Activated naive CD4-positive, alpha-beta T cell treated with anti-CD3 and anti-CD28 coated beads, Interleukin-2, amount 10 ng/mL, durations not matched to agents 7 days and 5 days (primary cell): ENCODE measurements at regions not wholly inside any gene's neighbourhood (a gene's known extent, or its start where the extent isn't known, plus 50 kb on each side); places are given as distances from the start of the nearest gene placed in this dataset.

Experiments used
- CTCF ChIA-PET: fragments of 350-600 bp; sonication (Branson Sonifier 250); formaldehyde crosslinking; loops from one replicate; lab custom pipeline; 2021; ENCODE audit warnings: antibody characterized with exemption; lab: Charles Lee
- DNase-seq: peaks from one replicate; pipeline ENCODE4 v3.0.0-alpha.2; 2020
- H3K27ac Mint-ChIP-seq: one replicate; pipeline ENCODE4 v1.8.0; 2021; ENCODE audit warnings: mild to moderate bottlenecking, moderate library complexity, mixed read lengths
- H3K27me3 Mint-ChIP-seq: one replicate; pipeline ENCODE4 v1.8.0; 2021; ENCODE audit warnings: mild to moderate bottlenecking, mixed read lengths
- H3K36me3 Mint-ChIP-seq: one replicate; pipeline ENCODE4 v1.8.0; 2021; ENCODE audit warnings: mixed read lengths
- H3K4me1 Mint-ChIP-seq: one replicate; pipeline ENCODE4 v1.8.0; 2021; ENCODE audit warnings: mixed read lengths
- H3K4me3 Mint-ChIP-seq: one replicate; pipeline ENCODE4 v1.8.0; 2021; ENCODE audit warnings: mild to moderate bottlenecking, moderate library complexity, mixed read lengths
- H3K9me3 Mint-ChIP-seq: one replicate; pipeline ENCODE4 v1.8.0; 2021; ENCODE audit warnings: mixed read lengths

DNA sequence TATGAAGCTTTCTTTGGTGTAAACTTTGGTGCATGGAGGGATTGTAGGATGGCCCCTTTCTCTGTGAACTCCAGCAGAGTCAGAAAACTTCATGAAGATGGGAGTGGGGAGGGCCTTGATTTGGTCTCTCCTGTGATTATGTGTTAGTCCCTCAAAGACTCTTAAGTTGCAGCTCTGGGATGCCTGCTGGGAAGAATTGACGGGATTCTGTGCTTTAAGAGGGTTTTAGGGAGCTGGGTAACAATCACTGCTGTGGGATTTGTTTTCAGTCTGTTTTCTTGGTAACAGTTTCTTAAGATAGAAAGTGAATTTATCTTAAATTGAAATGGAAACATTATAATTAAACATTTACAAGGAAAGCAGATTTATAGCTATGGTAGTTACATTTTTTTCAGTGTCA, 378.1 kb downstream of the AACS start:
- Mint-ChIP-seq H3K27me3 (no peaks in the 10 kb centered on the region), H3K4me3 (no peak overlapping the region), H3K9me3 (no peaks in the 10 kb centered on the region), H3K4me1 (no peaks in the 10 kb centered on the region), H3K36me3 (no peaks in the 10 kb centered on the region), H3K27ac (no peak overlapping the region)
- no peak for DNase-seq
- CTCF ChIA-PET, result no interaction called here

DNA sequence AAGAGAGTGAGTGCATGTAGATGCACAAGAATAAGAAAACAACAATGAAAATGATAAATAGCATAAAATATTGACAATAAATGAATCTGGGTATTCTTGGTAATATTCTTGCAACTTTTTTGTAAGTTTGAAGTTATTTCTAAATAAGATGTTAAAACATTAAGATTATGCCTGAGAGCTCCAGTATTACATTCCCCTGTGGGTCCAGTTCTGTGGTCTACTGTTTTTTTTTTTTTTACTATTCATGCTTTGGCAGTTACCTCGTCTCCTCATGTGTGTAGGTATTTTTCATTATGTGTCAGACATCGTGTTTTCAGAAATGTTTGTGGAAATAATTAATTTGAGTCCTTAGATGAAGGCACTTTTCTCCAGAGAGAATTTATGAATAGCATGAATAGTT, 386.2 kb downstream of the AACS start:
- DNase-seq, result no peak
- CTCF ChIA-PET, result no interaction called here
- peaks cover 2% of the 10 kb centered on the region for H3K9me3 Mint-ChIP-seq
- H3K4me1 Mint-ChIP-seq, result no peaks in the 10 kb centered on the region
- H3K4me3 Mint-ChIP-seq, result no peak overlapping the region
- H3K36me3 Mint-ChIP-seq, result no peaks in the 10 kb centered on the region
- H3K27ac Mint-ChIP-seq, result no peak overlapping the region
- no peaks in the 10 kb centered on the region for H3K27me3 Mint-ChIP-seq

DNA sequence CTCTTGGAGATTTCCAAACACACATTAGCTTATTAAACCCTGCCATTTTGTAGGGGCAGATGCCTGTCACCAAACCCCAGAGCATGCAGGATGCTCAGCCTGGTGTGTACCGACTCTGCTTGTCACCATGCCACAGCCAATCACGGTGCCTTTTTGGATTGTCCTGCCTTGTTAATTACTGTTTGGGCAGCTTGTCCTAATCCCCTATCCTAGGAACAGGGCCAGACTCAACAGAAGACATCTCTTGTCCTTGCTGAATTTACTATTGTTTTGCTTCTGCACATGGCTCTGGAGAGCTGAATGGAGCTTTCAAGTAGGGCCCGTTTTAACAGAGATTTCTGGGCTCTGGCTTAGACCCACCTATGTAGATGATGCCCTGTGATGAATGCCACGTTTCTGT, 388.5 kb downstream of the AACS start:
- Mint-ChIP-seq H3K4me1 (no peaks in the 10 kb centered on the region), H3K27ac (no peak overlapping the region), H3K4me3 (no peak overlapping the region), H3K27me3 (no peaks in the 10 kb centered on the region), H3K9me3 (peaks cover 2% of the 10 kb centered on the region), H3K36me3 (no peaks in the 10 kb centered on the region)
- DNase-seq, result no peak
- CTCF ChIA-PET, result no interaction called here

DNA sequence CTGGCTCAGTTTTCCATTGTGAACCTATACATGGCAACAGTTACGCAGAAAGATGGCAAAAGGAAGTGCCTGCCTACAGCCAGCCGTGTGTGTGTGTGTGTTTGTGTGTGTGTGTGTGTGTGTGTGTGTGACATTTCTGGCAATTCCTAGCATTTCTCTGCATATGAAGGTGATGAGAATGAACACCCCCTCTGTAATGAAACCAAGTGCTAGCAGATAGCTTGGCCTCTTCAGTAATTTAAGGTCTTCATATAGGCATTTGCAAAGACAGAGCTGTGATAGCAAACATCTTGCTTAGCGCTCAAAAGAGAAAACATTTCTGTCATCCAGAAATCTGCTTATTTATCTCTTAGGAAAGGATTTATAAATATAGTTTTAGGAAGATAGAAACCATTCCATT, 389.1 kb downstream of the AACS start:
- CTCF ChIA-PET, result no interaction called here
- Mint-ChIP-seq H3K9me3 (peaks cover 2% of the 10 kb centered on the region), H3K36me3 (no peaks in the 10 kb centered on the region)

DNA sequence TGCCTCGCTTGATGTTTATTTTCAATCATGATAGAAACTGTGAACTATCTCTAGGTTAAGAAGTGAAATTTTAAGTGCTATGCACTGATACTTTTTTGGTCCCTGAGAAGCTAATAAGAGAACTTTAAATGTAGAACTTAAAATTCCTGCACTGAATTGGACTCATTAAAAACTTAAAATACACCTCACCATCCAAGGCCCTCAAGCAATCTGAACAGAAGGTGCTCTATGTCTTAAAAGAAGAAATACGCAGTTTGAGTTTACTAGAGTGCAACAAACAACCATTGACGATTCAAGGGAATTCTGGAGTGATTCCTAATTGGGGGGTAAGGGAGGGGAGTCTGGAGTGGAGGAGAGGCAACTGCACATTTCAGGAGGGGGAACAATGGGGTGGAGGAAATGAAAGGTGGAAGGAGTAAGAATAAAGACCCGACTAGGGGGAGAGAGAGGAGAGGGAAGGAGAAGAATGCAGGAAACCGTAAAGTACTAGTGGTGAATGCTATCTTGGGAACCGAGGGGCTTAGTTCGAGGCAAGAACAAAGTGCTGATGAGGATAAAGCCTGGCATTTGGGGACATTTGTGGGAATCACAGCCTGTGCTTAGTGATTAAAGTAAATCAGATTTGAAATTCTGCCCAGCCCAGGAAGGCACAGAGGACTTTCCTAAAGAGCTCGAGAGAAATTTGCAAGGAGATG, 389.7 kb downstream of the AACS start:
- peaks cover 2% of the 10 kb centered on the region for H3K9me3 Mint-ChIP-seq
- DNase-seq, result no peak
- H3K4me3 Mint-ChIP-seq, result no peak overlapping the region
- H3K27ac Mint-ChIP-seq, result no peak overlapping the region
- H3K27me3 Mint-ChIP-seq, result no peaks in the 10 kb centered on the region
- no peaks in the 10 kb centered on the region for H3K4me1 Mint-ChIP-seq
- CTCF ChIA-PET, result no interaction called here
- no peaks in the 10 kb centered on the region for H3K36me3 Mint-ChIP-seq

More for the DNA sequence above, 389.1 kb downstream of the AACS start:
- no peak for DNase-seq
- Mint-ChIP-seq H3K27me3 (no peaks in the 10 kb centered on the region), H3K4me3 (no peak overlapping the region), H3K27ac (no peak overlapping the region), H3K4me1 (no peaks in the 10 kb centered on the region)

DNA sequence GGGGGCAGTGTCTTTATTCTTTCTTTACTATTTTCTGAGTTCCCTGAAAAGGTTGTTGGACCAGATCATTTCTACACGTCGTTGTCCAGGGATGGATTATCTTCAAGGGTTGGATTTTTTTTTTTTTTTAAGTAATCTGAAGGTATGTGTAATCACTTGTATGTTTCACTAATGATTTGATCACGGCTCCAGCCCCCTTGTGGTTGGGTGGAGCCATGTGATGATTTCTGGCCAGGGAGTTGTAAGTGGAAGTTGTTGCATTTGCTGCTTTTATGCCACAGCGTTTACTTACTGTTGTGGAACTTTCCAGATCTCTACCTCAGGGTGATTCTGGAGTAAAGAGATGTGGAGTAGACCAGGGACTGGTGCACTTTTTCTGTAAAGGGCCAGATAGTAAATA, 390.3 kb downstream of the AACS start:
- H3K27ac Mint-ChIP-seq, result no peak overlapping the region
- CTCF ChIA-PET, result no interaction called here
- H3K36me3 Mint-ChIP-seq, result no peaks in the 10 kb centered on the region
- H3K9me3 Mint-ChIP-seq, result peaks cover 2% of the 10 kb centered on the region
- DNase-seq, result no peak
- H3K27me3 Mint-ChIP-seq, result no peaks in the 10 kb centered on the region
- no peak overlapping the region for H3K4me3 Mint-ChIP-seq
- H3K4me1 Mint-ChIP-seq, result no peaks in the 10 kb centered on the region

DNA sequence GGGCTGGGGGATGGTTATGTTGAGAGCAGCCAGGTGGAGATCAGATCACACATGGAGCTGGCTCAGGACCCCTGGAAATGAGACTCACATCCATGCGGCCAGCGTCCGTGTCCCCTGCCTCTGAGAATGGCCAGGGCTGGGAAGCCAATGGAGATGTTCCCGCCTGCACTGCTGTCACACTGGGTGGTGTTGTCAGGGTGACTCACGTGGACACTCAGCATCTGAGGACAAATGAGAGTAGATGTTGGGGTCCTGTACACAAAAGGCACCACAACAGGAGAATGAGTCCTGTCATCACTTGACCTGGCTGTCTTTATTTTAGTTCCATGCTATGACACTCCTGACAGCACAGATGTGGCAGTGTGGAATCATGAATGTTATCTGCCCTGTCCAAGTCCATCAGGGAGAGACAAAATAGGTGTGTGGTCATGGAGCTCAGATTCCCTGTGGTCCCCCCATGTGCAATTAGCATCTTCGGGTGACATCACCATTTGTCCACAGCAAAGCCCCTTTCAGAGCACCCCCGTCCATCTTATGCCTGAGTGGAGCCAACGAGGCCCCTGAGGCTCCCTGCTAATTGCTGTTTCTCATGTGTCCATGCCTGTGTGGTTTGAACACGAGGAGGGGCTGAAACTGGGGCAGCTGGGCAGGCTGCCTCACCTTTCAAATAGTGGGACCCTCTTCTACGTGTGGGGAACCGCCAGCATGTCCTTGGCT, 393.5 kb downstream of the AACS start:
- Mint-ChIP-seq H3K27ac (no peak overlapping the region), H3K9me3 (peaks cover 2% of the 10 kb centered on the region), H3K27me3 (no peaks in the 10 kb centered on the region), H3K36me3 (no peaks in the 10 kb centered on the region), H3K4me1 (no peaks in the 10 kb centered on the region), H3K4me3 (no peak overlapping the region)
- no peak for DNase-seq
- CTCF ChIA-PET, result no interaction called here

DNA sequence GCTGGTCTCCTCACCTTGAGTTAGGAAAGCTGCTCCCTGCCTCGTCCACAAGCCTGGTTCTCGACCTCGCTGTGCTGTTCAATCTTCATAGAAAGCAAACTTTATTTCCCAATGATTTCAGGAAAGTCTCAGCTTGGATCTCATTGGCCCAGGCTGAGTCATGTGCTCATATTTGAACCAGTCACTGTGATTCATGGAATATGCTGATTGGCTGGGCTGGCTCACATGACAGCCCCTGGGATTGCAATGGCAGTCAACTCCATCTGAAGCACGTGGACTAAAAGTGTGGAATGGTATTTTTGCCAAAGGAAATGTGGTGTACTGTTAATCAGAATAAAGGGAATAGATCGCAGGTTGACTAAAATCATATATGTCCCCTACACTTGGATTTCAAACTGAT, 396.6 kb downstream of the AACS start:
- H3K27ac Mint-ChIP-seq, result no peak overlapping the region
- CTCF ChIA-PET, result no interaction called here
- H3K4me1 Mint-ChIP-seq, result no peaks in the 10 kb centered on the region
- DNase-seq, result no peak
- no peaks in the 10 kb centered on the region for H3K36me3 Mint-ChIP-seq
- H3K9me3 Mint-ChIP-seq, result no peaks in the 10 kb centered on the region
- H3K4me3 Mint-ChIP-seq, result no peak overlapping the region
- H3K27me3 Mint-ChIP-seq, result no peaks in the 10 kb centered on the region

DNA sequence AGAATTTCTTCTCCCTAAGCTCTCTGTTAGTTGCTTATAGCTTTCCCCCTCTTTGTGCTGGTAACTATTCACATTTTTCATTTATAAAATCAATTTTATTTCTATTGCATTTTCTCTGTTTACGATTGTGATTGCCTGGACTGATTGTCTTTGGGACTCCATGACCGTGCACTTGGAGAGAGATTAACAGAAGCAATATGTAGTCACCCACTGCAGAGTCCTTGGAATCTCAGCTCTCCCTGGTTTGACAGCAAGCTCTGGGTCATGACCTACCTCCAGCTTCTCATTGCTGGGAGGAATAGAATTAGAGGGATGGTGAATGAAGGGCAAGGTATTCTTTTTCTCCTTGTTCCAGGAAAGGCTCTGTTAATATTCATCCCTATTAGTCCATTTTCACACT, 398.2 kb downstream of the AACS start:
- Mint-ChIP-seq H3K27me3 (no peaks in the 10 kb centered on the region), H3K36me3 (no peaks in the 10 kb centered on the region), H3K27ac (no peak overlapping the region), H3K4me3 (no peak overlapping the region), H3K9me3 (no peaks in the 10 kb centered on the region), H3K4me1 (no peaks in the 10 kb centered on the region)
- CTCF ChIA-PET, result no interaction called here
- DNase-seq, result no peak

DNA sequence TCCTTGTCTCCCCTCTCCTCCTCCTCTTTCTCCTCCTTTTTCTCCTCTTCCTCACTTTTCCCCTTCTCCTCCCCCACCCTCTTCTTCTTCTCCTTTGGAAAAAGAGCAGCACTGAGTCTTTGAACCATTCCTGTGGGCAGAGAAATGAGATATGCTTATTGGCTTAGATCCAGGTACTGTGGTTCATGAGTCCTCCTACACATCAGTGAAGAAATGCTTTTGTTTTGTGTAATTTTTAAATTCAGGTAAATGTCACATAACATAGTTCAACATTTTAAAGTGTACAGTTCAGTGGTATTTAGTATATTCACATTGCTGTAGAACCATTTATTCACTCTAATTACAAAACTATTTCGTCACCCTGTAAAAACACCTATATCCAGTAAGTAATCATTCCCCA, 402.1 kb downstream of the AACS start:
- no peaks in the 10 kb centered on the region for H3K36me3 Mint-ChIP-seq
- CTCF ChIA-PET, result no interaction called here
- no peak overlapping the region for H3K27ac Mint-ChIP-seq
- H3K4me3 Mint-ChIP-seq, result no peak overlapping the region
- no peak for DNase-seq
- H3K27me3 Mint-ChIP-seq, result no peaks in the 10 kb centered on the region
- H3K4me1 Mint-ChIP-seq, result no peaks in the 10 kb centered on the region
- no peaks in the 10 kb centered on the region for H3K9me3 Mint-ChIP-seq

DNA sequence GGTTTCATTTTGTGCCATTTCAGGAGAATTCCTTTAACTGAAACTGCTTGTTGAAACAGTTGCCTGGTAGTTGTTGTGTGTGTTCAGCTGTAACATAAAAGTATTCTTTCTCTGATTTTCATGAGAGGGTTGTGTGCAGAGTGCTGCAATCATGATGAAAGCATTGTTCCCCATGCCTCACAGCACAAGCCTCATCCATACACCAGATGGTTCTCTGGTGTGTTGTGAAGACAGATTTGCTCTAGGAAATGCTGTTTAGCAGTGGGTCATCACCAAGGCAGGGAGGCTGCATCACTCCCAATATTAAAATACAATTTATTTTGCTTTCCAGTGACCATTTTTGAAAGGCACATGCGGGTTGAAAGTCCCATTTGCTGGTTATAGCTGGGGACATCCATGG, 404.4 kb downstream of the AACS start:
- Mint-ChIP-seq H3K27ac (no peak overlapping the region), H3K4me3 (no peak overlapping the region), H3K9me3 (no peaks in the 10 kb centered on the region), H3K36me3 (no peaks in the 10 kb centered on the region), H3K27me3 (no peaks in the 10 kb centered on the region), H3K4me1 (no peaks in the 10 kb centered on the region)
- CTCF ChIA-PET, result no interaction called here
- DNase-seq, result no peak

DNA sequence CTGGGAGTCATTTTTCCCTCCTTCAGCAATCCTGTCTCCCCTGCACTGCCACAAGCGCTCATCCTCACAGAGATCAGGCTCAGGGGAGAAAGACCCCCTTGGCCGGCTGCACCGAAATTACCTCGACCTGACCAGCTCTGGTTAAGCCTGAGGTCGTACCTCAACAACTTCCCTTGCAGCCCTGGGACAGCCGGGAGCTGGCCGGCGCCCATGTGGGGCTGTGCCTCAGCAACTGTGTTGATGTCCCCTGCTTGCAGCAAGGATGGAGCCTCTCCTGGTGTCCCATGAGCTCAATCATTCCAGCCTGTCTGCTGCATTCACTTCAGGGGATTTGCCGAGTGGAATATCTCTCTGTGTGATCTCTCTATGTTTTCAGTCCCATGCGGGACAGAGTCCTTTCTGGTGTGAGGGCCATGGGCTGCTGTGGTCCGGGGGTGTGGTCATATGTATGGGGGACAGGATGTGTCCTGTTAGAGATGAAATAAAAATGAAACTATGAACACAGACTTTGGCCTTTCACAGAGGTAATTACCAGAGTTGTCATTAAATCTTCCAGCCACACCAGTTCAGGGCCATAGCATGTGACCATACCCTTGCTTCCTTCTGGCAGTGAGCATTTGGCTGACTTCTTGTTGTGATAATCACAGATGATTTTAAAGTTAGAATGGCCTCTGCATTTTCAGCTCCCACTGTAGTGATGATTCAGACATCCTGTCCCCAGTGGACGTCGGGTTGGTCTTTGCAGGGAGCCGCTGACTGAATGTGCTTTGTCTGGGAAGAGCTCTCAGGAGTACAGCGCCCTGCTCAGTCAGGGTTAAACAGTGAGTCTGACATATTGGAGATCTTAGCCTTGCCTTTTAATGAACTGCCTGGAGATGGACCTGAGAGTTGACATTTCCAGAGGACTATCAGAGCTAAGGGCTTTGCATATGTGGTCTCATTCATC, 405.9 kb downstream of the AACS start:
- no peaks in the 10 kb centered on the region for H3K4me1 Mint-ChIP-seq
- H3K27ac Mint-ChIP-seq, result no peak overlapping the region
- CTCF ChIA-PET, result no interaction called here
- no peaks in the 10 kb centered on the region for H3K9me3 Mint-ChIP-seq
- H3K4me3 Mint-ChIP-seq, result no peak overlapping the region
- DNase-seq, result no peak
- H3K27me3 Mint-ChIP-seq, result no peaks in the 10 kb centered on the region
- no peaks in the 10 kb centered on the region for H3K36me3 Mint-ChIP-seq

DNA sequence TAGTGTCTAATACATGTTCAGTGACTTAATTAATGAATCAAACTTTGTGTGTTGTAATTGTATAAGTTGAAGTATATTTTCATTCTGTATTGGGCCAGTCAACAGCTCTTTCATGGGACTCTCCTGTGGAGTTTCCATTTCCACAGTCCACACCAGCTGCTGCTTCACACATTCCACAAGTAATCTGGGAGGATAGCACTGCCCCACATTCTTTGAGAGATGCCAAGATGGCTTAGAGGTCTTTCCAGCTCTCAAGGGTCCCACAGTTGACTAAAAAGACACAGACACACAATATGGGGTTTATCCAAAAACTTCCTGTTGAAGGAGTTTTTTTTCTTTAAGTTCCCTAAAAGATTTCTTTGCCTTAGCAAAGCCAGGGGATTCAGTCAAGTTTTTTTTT, 408.3 kb downstream of the AACS start:
- Mint-ChIP-seq H3K4me3 (no peak overlapping the region), H3K9me3 (no peaks in the 10 kb centered on the region), H3K27me3 (no peaks in the 10 kb centered on the region), H3K27ac (no peak overlapping the region), H3K36me3 (no peaks in the 10 kb centered on the region), H3K4me1 (no peaks in the 10 kb centered on the region)
- DNase-seq, result no peak
- CTCF ChIA-PET, result no interaction called here

DNA sequence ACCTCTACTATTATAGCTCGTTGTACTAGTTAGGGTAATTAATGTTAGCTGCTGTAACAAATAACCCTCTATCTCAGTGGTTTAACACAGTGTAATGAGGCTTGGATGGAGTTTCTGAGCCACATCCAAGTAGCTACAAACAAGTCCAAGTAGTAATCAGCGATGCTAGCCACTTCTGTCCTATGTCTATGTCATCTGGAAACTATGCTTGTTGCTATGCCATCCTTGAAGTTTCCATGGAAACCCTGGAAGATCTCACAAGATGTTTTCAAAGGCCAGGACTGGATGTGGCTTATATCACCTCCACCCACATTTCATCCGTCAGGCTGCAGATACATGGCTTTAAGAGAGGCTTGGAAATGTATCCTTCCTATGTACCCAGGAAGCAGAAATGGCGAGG, 422.1 kb downstream of the AACS start:
- CTCF ChIA-PET, result no interaction called here
- Mint-ChIP-seq H3K9me3 (peaks cover 7% of the 10 kb centered on the region), H3K27ac (no peak overlapping the region), H3K4me1 (no peaks in the 10 kb centered on the region), H3K27me3 (no peaks in the 10 kb centered on the region), H3K4me3 (no peak overlapping the region), H3K36me3 (no peaks in the 10 kb centered on the region)
- DNase-seq, result no peak
